VCaP (cell line): ENCODE measurements at regions not wholly inside any gene's neighbourhood (a gene's known extent, or its start where the extent isn't known, plus 50 kb on each side); places are given as distances from the start of the nearest gene placed in this dataset.
"Not testable (repeated sequence)": the region's sequence is repeated elsewhere in the genome, so short reads cannot be mapped to it uniquely, and the experiment has no call there.

ENCODE experiments used
- H3K27ac ChIP-seq: fragments of 450-650 bp; 2 replicates; pipeline ENCODE4 v1.5.1; 2017
- CTCF ChIP-seq: fragments of 450-650 bp; conservative IDR thresholded peaks from 2 replicates; pipeline ENCODE4 v1.5.1; 2017; ENCODE audit warnings: mild to moderate bottlenecking, moderate library complexity

DNA sequence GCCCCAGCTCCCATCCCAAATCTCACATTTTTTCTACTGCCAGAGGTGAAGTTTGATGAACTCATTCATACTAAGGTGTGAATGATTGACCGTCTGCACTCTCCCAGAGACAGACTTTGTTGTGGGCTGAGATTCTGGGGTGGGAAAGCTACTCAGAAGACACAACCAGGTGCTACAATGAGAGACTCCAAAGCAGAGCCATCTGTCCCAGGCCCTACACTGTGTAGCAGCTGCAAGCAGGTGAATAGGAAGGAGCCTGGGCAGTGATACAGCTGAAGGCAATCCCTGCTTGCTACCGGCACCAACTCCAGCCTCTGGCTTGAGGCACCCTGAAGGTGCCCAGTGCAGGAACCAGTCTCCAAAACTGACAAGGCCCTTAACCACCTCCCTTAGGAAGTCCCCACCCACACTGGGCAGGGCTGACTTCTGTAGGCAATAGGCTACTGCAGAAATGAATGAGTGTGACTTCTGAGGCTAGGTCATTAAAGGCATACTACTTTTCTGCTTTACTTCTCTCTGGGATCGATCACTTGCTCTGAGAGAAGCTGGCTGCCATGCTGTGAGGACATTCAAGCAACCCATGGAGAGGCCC is 79.7 kb upstream of the RUNX3 start:
- TF ChIP-seq CTCF = no peak
- H3K27ac ChIP-seq = no peak overlapping the region

DNA sequence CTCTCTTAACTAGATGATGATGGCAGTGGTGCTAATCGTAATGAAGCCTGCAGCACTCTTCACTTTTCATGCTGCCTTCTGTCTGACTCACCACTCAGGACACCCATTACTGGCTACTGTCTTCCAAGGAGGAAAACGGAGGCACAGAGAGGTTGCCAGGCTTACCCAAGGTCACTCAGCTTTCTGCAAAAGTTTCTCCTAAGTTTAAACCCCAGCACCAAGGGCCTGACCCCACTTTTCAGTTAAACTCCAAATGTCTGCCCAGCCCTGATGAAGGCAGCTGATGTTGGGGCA is 78.1 kb upstream of the RUNX3 start:
- H3K27ac ChIP-seq = no peak overlapping the region
- no peak for TF ChIP-seq CTCF

DNA sequence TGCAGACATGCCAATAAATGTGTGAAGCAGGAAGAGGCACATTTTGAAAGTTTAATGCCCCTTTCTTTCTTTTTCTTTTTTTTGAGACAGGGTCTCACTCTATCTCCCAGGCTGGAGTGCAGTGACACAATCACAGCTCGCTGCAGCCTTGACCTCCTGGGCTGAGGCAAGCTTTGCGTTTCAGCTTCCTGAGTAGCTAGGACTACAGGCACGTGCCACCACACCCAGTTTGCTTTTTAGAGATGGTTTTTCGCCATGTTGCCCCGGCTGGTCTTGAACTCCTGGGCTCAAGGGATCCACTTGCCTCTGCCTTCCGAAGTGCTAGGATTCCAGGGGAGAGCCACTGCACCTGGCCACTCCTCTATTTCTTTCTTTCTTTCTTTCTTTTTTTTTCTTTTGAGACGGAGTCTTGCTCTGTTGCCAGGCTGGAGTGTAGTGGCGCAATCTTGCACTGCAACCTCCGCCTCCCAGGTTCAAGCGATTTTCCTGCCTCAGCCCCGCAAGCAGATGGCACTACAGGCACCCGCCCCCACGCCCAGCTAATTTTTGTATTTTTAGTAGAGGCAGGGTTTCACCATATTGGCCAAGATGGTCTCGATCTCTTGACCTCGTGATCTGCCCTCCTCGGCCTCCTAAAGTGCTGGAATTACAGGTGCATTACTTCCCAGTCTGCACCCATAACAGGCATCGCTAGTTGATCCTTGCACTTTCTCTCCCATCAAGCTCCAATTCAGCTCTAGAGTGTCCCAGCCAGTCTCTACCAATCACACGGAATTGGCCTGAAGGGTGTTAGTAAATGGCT is 77.5 kb upstream of the RUNX3 start:
- not testable (repeated sequence) for H3K27ac ChIP-seq

DNA sequence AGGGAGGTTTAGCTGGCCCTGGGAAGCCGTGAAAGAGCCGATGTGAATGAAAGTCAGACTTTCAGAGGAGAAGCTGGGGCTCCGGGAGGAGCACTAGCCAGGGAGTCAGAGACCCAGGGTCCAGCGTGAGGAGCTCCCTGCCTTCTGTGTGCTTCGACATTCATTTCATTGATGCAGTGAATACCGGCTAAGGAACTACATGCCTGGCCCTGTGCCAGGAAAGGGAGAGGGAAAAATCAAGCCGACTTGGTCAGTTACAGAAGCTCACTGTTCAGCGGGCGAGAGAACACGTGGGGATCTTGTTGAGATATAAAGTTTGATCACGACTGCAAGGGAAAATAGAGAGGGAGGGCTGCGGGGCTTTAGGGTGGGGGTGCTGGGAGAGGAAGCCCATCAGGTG is 76.7 kb upstream of the RUNX3 start:
- TF ChIP-seq CTCF = no peak
- no peak overlapping the region for H3K27ac ChIP-seq

DNA sequence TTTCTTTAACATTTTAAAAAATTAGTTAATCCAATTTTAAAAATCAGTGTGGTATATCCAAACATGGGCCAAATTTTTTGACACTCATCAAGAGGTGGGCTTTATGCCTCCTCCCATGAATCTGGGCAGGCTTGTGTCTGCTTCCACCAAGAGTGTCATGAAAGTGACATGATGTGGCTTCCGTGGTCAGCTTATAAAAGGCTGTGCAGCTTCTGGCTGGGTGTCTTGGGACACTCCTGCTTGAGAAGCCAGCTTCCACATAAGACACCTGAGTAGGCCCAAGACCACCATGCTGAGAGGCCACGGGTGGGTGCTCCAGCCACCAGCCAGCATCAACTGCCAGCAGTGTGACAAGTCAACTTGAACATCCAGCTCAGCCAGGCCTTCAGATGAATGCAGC is 74.3 kb upstream of the RUNX3 start:
- H3K27ac ChIP-seq = no peak overlapping the region
- TF ChIP-seq CTCF = no peak

GRCh38 chr1:25003457-25004190 is 73.5 kb upstream of the RUNX3 start:
- no peak for TF ChIP-seq CTCF

DNA sequence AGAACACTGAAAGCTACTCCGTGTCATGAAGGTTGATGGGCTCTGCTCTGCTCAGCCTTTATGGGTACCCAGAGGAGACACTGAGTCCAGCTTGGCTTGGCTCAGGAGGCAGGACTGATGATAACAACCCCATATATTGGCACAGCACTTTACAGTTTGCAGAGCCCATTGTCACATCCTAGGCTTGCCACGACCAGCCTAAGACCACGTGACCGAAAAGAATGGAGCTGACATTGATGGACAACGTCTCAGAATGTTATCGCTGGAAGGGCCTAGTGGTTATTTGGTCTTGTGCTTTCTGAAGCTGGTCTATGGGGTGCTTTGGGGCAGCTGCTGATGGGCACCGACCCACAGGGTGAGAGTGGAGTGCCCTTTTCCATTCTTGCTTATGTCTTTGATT is 72.9 kb upstream of the RUNX3 start:
- TF ChIP-seq CTCF = no peak
- no peak overlapping the region for H3K27ac ChIP-seq

More at GRCh38 chr1:25003457-25004190, 73.5 kb upstream of the RUNX3 start:
- H3K27ac ChIP-seq = no peak overlapping the region
